Astrocyte of the spinal cord (primary cell): ENCODE measurements at regions not wholly inside any gene's neighbourhood (a gene's known extent, or its start where the extent isn't known, plus 50 kb on each side); places are given as distances from the start of the nearest gene placed in this dataset.

Source experiments
- DNase-seq: peaks from one replicate; pipeline ENCODE4 v3.0.0; 2011; ENCODE audit warnings: low read depth, low spot score
- H3K4me3 ChIP-seq: 2 replicates; pipeline ENCODE4 v1.5.1; 2011; ENCODE audit warnings: low read depth, mild to moderate bottlenecking, low read length, moderate library complexity
- in situ Hi-C: cut with HindIII; loops from 2 replicates; pipeline ENCODE4 v1.10.0; 2017; ENCODE audit warnings: low sequenced_read_pairs
- TF ChIP-seq, protein P1 (sequence below): IDR thresholded peaks from 2 replicates; pipeline ENCODE4 v1.5.1; 2012; ENCODE audit warnings: low read depth, mild to moderate bottlenecking, low read length, inconsistent platforms

DNA sequence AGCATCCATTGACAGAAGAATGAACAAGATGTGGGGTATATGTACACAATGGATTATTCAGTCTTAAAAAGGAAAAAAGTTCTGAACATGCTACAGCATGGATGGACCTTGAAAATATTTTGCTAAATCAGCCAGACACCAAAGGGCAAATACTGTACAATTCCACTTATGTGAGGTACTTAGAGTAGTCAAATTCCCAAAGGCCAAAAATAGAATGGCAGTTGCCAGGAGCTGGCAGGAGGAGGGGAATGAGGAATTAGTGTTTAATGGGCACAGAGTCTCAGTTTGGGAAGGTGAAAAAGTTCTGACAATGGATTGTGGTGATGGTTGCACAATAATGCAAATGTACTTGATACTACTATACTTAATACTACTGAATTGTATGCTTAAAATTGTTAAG is 193.2 kb downstream of the MBD2 start:
- TF ChIP-seq, protein P1, sequence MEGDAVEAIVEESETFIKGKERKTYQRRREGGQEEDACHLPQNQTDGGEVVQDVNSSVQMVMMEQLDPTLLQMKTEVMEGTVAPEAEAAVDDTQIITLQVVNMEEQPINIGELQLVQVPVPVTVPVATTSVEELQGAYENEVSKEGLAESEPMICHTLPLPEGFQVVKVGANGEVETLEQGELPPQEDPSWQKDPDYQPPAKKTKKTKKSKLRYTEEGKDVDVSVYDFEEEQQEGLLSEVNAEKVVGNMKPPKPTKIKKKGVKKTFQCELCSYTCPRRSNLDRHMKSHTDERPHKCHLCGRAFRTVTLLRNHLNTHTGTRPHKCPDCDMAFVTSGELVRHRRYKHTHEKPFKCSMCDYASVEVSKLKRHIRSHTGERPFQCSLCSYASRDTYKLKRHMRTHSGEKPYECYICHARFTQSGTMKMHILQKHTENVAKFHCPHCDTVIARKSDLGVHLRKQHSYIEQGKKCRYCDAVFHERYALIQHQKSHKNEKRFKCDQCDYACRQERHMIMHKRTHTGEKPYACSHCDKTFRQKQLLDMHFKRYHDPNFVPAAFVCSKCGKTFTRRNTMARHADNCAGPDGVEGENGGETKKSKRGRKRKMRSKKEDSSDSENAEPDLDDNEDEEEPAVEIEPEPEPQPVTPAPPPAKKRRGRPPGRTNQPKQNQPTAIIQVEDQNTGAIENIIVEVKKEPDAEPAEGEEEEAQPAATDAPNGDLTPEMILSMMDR = no peak
- in situ Hi-C loops = no loop called here

DNA sequence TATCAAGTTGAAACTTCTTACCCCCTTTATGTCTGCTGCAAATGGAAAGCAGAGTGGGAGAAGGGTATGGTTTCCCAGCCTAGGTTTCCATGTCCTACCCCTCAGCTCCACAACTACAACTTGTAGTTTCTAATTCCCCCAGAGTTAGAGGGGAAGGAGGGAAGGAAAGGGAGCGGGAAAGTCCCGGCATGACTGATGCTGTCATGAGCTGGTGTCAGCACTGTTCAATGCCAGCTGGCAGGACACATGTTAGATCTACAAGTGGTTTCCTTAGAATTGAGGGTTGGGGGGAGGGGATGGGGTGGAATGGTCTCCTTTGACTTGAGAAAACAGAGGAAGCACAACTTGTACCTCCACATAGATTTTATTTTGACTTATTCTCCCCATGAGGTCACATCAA is 194.0 kb downstream of the MBD2 start:
- no peak overlapping the region for H3K4me3 ChIP-seq
- DNase-seq = no peak
- TF ChIP-seq, protein P1 = no peak
- in situ Hi-C loops = no loop called here

More for the DNA sequence above, 193.2 kb downstream of the MBD2 start:
- DNase-seq = no peak
- H3K4me3 ChIP-seq = no peak overlapping the region

DNA sequence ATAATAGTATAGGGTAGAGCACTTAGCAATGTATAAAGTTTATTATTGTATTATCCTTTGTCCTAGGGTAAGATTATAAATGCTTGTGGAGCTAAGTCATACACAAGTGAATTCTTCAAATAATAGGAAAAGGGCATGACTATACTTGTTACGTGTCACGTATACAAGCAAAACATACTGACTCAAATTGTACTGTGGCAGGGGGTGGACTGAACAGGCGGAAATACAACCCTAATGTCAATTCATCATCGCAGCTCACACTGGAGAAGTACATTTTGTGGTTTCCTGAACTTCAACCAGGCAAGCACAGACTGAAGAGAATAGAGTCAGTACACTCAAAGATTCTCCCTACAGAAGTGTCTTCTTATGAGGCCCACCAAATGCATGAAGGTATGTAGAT is 201.0 kb downstream of the MBD2 start:
- TF ChIP-seq, protein P1 = no peak
- no peak overlapping the region for H3K4me3 ChIP-seq
- in situ Hi-C loops = no loop called here
- DNase-seq = peak; percentile 91

- TF ChIP-seq, protein P1 = no peak
- no peak overlapping the region for H3K4me3 ChIP-seq
- in situ Hi-C loops = no loop called here
Measured at GRCh38 chr18:54020966-54021365, 203.5 kb downstream of the MBD2 start.

DNA sequence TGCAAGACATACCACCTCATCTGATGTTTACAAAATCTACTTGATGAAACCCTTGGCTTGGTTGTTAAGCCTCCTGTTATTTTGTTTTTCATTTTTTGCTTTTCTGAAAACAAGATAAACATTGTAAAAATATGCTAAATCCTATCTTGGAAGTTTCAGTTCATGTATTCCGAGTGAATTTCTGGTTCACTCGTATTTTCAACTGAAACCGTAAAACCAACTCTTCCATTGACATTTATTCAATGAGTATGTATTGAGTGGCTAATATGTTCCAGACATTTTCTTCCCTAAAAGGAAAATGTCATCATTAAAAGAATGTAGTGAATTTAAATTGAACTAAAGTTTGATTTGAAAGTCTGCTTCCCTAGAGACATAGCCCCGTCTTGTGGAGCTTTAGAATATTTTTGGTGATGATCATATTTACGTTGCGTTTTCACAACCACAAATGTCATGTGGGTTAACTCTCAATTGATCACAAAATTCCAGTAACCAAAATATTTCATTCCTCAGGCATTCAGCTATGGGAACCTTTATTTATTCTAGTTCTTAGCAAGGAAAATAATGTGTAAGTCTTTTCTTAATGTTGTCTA is 204.2 kb downstream of the MBD2 start:
- H3K4me3 ChIP-seq = no peak overlapping the region
- TF ChIP-seq, protein P1 = no peak
- DNase-seq = peak; percentile 60
- in situ Hi-C loops = no loop called here

More at GRCh38 chr18:54020966-54021365, 203.5 kb downstream of the MBD2 start:
- DNase-seq = no peak

GRCh38 chr18:54019641-54020040 is 204.8 kb downstream of the MBD2 start:
- DNase-seq = no peak
- no peak overlapping the region for H3K4me3 ChIP-seq
- in situ Hi-C loops = no loop called here
- TF ChIP-seq, protein P1 = no peak
